ENCODE measurements at regions not wholly inside any gene's neighbourhood (a gene's known extent, or its start where the extent isn't known, plus 50 kb on each side); places are given as distances from the start of the nearest gene placed in this dataset.

GRCh38 chr4:132910229-132910748, 238.8 kb upstream of the PCDH10 start:
- no peak for DNase-seq

GRCh38 chr4:132918096-132918495, 231.0 kb upstream of the PCDH10 start:
- DNase-seq = no peak

- DNase-seq = no peak
These were observed 225.6 kb upstream of the PCDH10 start for GRCh38 chr4:132923516-132923915.

GRCh38 chr4:132934911-132935310, 214.2 kb upstream of the PCDH10 start:
- DNase-seq = no peak

GRCh38 chr4:132955146-132955545, 193.9 kb upstream of the PCDH10 start:
- no peak for DNase-seq

- no peak for DNase-seq
These were observed 192.1 kb upstream of the PCDH10 start for GRCh38 chr4:132956962-132957361.

GRCh38 chr4:132958457-132959263, 190.4 kb upstream of the PCDH10 start:
- no peak for DNase-seq

GRCh38 chr4:132981611-132982010, 167.5 kb upstream of the PCDH10 start:
- DNase-seq = no peak

GRCh38 chr4:132982151-132982550, 166.9 kb upstream of the PCDH10 start:
- no peak for DNase-seq

- DNase-seq = no peak
These were observed 158.0 kb upstream of the PCDH10 start for GRCh38 chr4:132991111-132991510.

GRCh38 chr4:132992686-132993085, 156.4 kb upstream of the PCDH10 start:
- no peak for DNase-seq

- DNase-seq = no peak
These were observed 150.4 kb upstream of the PCDH10 start for GRCh38 chr4:132998585-132999230.

- no peak for DNase-seq
These were observed 149.1 kb upstream of the PCDH10 start for GRCh38 chr4:133000012-133000411.

- DNase-seq = no peak
These were observed 145.9 kb upstream of the PCDH10 start for GRCh38 chr4:133003169-133003568.

- DNase-seq = no peak
These were observed 134.5 kb upstream of the PCDH10 start for GRCh38 chr4:133014473-133015135.

- no peak for DNase-seq
These were observed 103.8 kb upstream of the PCDH10 start for GRCh38 chr4:133045288-133045687.

GRCh38 chr4:133046156-133046555, 102.9 kb upstream of the PCDH10 start:
- no peak for DNase-seq

GRCh38 chr4:133058701-133059100, 90.4 kb upstream of the PCDH10 start:
- DNase-seq = no peak

- no peak for DNase-seq
These were observed 90.0 kb upstream of the PCDH10 start for GRCh38 chr4:133059117-133059516.

GRCh38 chr4:133062851-133063250, 86.2 kb upstream of the PCDH10 start:
- no peak for DNase-seq

GRCh38 chr4:133068083-133068482, 81.0 kb upstream of the PCDH10 start:
- DNase-seq = no peak

GRCh38 chr4:133081246-133081645, 67.8 kb upstream of the PCDH10 start:
- DNase-seq = no peak

- DNase-seq = no peak
These were observed 64.7 kb upstream of the PCDH10 start for GRCh38 chr4:133084421-133084820.

GRCh38 chr4:133095591-133095990, 53.5 kb upstream of the PCDH10 start:
- DNase-seq = no peak

All from NCI-H187 (cell line).